ENCODE measurements at regions not wholly inside any gene's neighbourhood (a gene's known extent, or its start where the extent isn't known, plus 50 kb on each side); places are given as distances from the start of the nearest gene placed in this dataset.
"Not testable (repeated sequence)": the region's sequence is repeated elsewhere in the genome, so short reads cannot be mapped to it uniquely, and the experiment has no call there.

GRCh38 chrX:27186671-27187070, 276.5 kb downstream of the PPP4R3C start:
- no peak for DNase-seq (ENCODE audit: extremely low read depth in 1 of 11, low read depth in 9 of 11, low spot score in 4 of 11)

GRCh38 chrX:27163236-27163635, 299.9 kb downstream of the PPP4R3C start:
- no peak for DNase-seq (ENCODE audit: extremely low read depth in 1 of 11, low read depth in 9 of 11, low spot score in 4 of 11)

GRCh38 chrX:27162496-27162895, 300.6 kb downstream of the PPP4R3C start:
- no peak for DNase-seq (ENCODE audit: extremely low read depth in 1 of 11, low read depth in 9 of 11, low spot score in 4 of 11)

GRCh38 chrX:27156921-27157320, 306.2 kb downstream of the PPP4R3C start:
- not testable (repeated sequence) for DNase-seq (ENCODE audit: extremely low read depth in 1 of 11, low read depth in 9 of 11, low spot score in 4 of 11)

- no peak for DNase-seq (ENCODE audit: extremely low read depth in 1 of 11, low read depth in 9 of 11, low spot score in 4 of 11)
Observed at GRCh38 chrX:27136325-27136724, 326.8 kb downstream of the PPP4R3C start.

- peak in 9 of 11 donors; percentile 0 to 46 (median 13) for DNase-seq (ENCODE audit: extremely low read depth in 1 of 11, low read depth in 9 of 11, low spot score in 4 of 11)
Observed at GRCh38 chrX:27132862-27133261, 330.3 kb downstream of the PPP4R3C start.

GRCh38 chrX:27087176-27087575, 376.0 kb downstream of the PPP4R3C start:
- DNase-seq (ENCODE audit: extremely low read depth in 1 of 11, low read depth in 9 of 11, low spot score in 4 of 11), result not testable (repeated sequence)

- no peak for DNase-seq (ENCODE audit: extremely low read depth in 1 of 11, low read depth in 9 of 11, low spot score in 4 of 11)
Observed at GRCh38 chrX:27086237-27086636, 376.9 kb downstream of the PPP4R3C start.

- DNase-seq (ENCODE audit: extremely low read depth in 1 of 11, low read depth in 9 of 11, low spot score in 4 of 11), result no peak
Observed at GRCh38 chrX:27085346-27085745, 377.8 kb downstream of the PPP4R3C start.

GRCh38 chrX:27078371-27078770, 384.8 kb downstream of the PPP4R3C start:
- no peak for DNase-seq (ENCODE audit: extremely low read depth in 1 of 11, low read depth in 9 of 11, low spot score in 4 of 11)

- DNase-seq (ENCODE audit: extremely low read depth in 1 of 11, low read depth in 9 of 11, low spot score in 4 of 11), result no peak
Observed at GRCh38 chrX:27057883-27058282, 405.3 kb downstream of the PPP4R3C start.

GRCh38 chrX:27039332-27039731, 423.8 kb downstream of the PPP4R3C start:
- DNase-seq (ENCODE audit: extremely low read depth in 1 of 11, low read depth in 9 of 11, low spot score in 4 of 11), result no peak

- no peak for DNase-seq (ENCODE audit: extremely low read depth in 1 of 11, low read depth in 9 of 11, low spot score in 4 of 11)
Observed at GRCh38 chrX:27008486-27008885, 454.7 kb downstream of the PPP4R3C start.

- no peak for DNase-seq (ENCODE audit: extremely low read depth in 1 of 11, low read depth in 9 of 11, low spot score in 4 of 11)
Observed at GRCh38 chrX:26999634-27000033, 463.5 kb downstream of the PPP4R3C start.

GRCh38 chrX:26958261-26958660, 504.9 kb downstream of the PPP4R3C start:
- no peak for DNase-seq (ENCODE audit: extremely low read depth in 1 of 11, low read depth in 9 of 11, low spot score in 4 of 11)

- no peak for DNase-seq (ENCODE audit: extremely low read depth in 1 of 11, low read depth in 9 of 11, low spot score in 4 of 11)
Observed at GRCh38 chrX:26954029-26954428, 509.1 kb downstream of the PPP4R3C start.

- DNase-seq (ENCODE audit: extremely low read depth in 1 of 11, low read depth in 9 of 11, low spot score in 4 of 11), result no peak
Observed at GRCh38 chrX:26952213-26952612, 510.9 kb downstream of the PPP4R3C start.

- DNase-seq (ENCODE audit: extremely low read depth in 1 of 11, low read depth in 9 of 11, low spot score in 4 of 11), result no peak
Observed at GRCh38 chrX:26927419-26927818, 535.7 kb downstream of the PPP4R3C start.

- DNase-seq (ENCODE audit: extremely low read depth in 1 of 11, low read depth in 9 of 11, low spot score in 4 of 11), result no peak
Observed at GRCh38 chrX:26925088-26925487, 538.1 kb downstream of the PPP4R3C start.

- no peak for DNase-seq (ENCODE audit: extremely low read depth in 1 of 11, low read depth in 9 of 11, low spot score in 4 of 11)
Observed at GRCh38 chrX:26922278-26922677, 540.9 kb downstream of the PPP4R3C start.

- DNase-seq (ENCODE audit: extremely low read depth in 1 of 11, low read depth in 9 of 11, low spot score in 4 of 11), result peak in 1 of 11 donors; percentile 2
Observed at GRCh38 chrX:26918631-26919030, 544.5 kb downstream of the PPP4R3C start.

GRCh38 chrX:26916991-26917390, 546.1 kb downstream of the PPP4R3C start:
- DNase-seq (ENCODE audit: extremely low read depth in 1 of 11, low read depth in 9 of 11, low spot score in 4 of 11), result no peak

Measured in renal cortex interstitium (tissue), 11 donors.